ENCODE measurements at regions not wholly inside any gene's neighbourhood (a gene's known extent, or its start where the extent isn't known, plus 50 kb on each side); places are given as distances from the start of the nearest gene placed in this dataset.

DNA sequence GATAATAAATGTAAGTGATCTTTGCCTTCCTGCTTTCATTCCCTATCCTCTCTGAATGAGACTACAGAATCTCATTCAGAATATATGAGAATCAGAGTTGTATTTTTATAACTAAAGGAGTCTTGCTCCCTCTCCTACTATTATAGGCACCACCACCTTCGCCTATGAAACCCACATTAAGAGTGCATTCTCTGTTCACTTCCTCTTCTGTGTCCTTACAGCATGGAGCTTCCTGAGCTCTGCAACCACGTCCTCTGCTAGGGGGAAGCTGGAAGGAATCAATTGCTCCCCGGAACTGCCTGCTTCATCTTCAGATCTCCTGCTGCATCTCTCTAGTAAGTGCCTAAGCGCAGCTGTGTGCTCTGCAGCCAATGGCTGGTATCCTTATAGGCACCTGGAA lies 820.7 kb downstream of the GRID1 start (continued):
- TF ChIP-seq, protein P1, sequence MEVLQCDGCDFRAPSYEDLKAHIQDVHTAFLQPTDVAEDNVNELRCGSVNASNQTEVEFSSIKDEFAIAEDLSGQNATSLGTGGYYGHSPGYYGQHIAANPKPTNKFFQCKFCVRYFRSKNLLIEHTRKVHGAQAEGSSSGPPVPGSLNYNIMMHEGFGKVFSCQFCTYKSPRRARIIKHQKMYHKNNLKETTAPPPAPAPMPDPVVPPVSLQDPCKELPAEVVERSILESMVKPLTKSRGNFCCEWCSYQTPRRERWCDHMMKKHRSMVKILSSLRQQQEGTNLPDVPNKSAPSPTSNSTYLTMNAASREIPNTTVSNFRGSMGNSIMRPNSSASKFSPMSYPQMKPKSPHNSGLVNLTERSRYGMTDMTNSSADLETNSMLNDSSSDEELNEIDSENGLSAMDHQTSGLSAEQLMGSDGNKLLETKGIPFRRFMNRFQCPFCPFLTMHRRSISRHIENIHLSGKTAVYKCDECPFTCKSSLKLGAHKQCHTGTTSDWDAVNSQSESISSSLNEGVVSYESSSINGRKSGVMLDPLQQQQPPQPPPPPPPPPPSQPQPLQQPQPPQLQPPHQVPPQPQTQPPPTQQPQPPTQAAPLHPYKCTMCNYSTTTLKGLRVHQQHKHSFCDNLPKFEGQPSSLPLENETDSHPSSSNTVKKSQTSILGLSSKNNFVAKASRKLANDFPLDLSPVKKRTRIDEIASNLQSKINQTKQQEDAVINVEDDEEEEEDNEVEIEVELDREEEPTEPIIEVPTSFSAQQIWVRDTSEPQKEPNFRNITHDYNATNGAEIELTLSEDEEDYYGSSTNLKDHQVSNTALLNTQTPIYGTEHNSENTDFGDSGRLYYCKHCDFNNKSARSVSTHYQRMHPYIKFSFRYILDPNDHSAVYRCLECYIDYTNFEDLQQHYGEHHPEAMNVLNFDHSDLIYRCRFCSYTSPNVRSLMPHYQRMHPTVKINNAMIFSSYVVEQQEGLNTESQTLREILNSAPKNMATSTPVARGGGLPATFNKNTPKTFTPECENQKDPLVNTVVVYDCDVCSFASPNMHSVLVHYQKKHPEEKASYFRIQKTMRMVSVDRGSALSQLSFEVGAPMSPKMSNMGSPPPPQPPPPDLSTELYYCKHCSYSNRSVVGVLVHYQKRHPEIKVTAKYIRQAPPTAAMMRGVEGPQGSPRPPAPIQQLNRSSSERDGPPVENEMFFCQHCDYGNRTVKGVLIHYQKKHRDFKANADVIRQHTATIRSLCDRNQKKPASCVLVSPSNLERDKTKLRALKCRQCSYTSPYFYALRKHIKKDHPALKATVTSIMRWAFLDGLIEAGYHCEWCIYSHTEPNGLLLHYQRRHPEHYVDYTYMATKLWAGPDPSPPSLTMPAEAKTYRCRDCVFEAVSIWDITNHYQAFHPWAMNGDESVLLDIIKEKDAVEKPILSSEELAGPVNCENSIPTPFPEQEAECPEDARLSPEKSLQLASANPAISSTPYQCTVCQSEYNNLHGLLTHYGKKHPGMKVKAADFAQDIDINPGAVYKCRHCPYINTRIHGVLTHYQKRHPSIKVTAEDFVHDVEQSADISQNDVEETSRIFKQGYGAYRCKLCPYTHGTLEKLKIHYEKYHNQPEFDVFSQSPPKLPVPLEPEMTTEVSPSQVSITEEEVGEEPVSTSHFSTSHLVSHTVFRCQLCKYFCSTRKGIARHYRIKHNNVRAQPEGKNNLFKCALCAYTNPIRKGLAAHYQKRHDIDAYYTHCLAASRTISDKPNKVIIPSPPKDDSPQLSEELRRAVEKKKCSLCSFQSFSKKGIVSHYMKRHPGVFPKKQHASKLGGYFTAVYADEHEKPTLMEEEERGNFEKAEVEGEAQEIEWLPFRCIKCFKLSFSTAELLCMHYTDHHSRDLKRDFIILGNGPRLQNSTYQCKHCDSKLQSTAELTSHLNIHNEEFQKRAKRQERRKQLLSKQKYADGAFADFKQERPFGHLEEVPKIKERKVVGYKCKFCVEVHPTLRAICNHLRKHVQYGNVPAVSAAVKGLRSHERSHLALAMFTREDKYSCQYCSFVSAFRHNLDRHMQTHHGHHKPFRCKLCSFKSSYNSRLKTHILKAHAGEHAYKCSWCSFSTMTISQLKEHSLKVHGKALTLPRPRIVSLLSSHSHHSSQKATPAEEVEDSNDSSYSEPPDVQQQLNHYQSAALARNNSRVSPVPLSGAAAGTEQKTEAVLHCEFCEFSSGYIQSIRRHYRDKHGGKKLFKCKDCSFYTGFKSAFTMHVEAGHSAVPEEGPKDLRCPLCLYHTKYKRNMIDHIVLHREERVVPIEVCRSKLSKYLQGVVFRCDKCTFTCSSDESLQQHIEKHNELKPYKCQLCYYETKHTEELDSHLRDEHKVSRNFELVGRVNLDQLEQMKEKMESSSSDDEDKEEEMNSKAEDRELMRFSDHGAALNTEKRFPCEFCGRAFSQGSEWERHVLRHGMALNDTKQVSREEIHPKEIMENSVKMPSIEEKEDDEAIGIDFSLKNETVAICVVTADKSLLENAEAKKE (CRISPR knock-in tag; IDR thresholded peaks at IDR 0.05): no peak
- no peak for TF ChIP-seq EZH2 (IDR thresholded peaks at IDR 0.05; ENCODE audit: low read depth, unreplicated experiment)
- no peak for TF ChIP-seq ZNF114 (CRISPR knock-in tag; IDR thresholded peaks at IDR 0.05)
- no peak for TF ChIP-seq ZNF331 (CRISPR knock-in tag; IDR thresholded peaks at IDR 0.05; ENCODE audit: low read depth)

DNA sequence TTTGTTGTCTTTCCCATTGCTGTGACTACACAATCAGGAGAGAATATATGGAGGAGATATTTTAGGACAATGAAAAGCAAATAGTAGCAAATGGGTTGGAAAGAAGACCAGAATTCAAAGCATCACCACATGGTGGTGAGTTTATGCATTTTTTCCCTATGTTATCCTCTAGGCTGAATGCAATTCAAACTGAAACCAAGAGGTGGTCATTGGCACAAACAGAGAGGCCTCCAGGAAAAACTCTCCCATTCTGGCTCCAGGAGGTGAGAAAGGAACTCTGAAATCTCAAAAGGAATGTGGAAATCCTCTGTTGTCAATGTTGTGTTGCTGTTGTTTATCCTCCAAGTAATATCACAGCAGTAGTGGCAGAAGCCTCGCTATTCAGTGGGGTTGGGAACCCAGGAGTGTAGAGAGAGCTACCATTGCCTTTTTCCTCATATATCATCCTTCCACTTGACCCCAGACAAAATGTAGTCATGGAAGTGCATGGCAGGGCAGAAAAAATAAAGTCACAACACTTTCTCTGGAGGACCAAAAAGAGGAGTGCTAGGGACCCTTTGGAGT lies 819.1 kb downstream of the GRID1 start:
- H3K4me1 ChIP-seq (ENCODE audit: insufficient read depth): no peaks in the 10 kb centered on the region
- no peaks in the 10 kb centered on the region for H3K9me2 ChIP-seq (ENCODE audit: insufficient read depth)
- peaks cover 3% of the 10 kb centered on the region for H3K27me3 Mint-ChIP-seq (ENCODE audit: insufficient read depth, low read depth, poor library complexity)
- ATAC-seq (no peak), DNase-seq (ENCODE audit: low spot score) (no peak)
- H3K4me2 ChIP-seq: no peak overlapping the region
- no peak overlapping the region for H2AFZ ChIP-seq
- H4K20me1 ChIP-seq (replicated peaks; ENCODE audit: insufficient read depth): no peaks in the 10 kb centered on the region
- H3K4me1 Mint-ChIP-seq: peaks cover 17% of the 10 kb centered on the region
- no peak overlapping the region for H3K27ac ChIP-seq (ENCODE audit: low read depth)
- H3K79me2 ChIP-seq (replicated peaks; ENCODE audit: insufficient read depth): no peaks in the 10 kb centered on the region
- H3K4me3 Mint-ChIP-seq: no peak overlapping the region
- H3K9me3 Mint-ChIP-seq: peaks cover 78% of the 10 kb centered on the region
- no peak overlapping the region for H3K27ac Mint-ChIP-seq
- H3F3A ChIP-seq (replicated peaks; ENCODE audit: low read depth): no peaks in the 10 kb centered on the region
- peaks cover 3% of the 10 kb centered on the region; the same call in 1 of the 3 replicates for H3K36me3 Mint-ChIP-seq (ENCODE audit: low read depth)
- no peaks in the 10 kb centered on the region for H3K27me3 ChIP-seq (ENCODE audit: insufficient read depth)
- H3K4me3 ChIP-seq: no peak overlapping the region
- H3K36me3 ChIP-seq (ENCODE audit: insufficient read depth): no peaks in the 10 kb centered on the region
- TF ChIP-seq REST (IDR thresholded peaks at IDR 0.05; ENCODE audit: unreplicated experiment) (no peak), CTCF (conservative IDR thresholded peaks at IDR 0.05; ENCODE audit: low read depth in 2 of 2) (no peak), CREB1 (CRISPR knock-in tag; IDR thresholded peaks at IDR 0.05; ENCODE audit: low read depth) (no peak), EZH2 (IDR thresholded peaks at IDR 0.05; ENCODE audit: low read depth, unreplicated experiment) (no peak), ETS1 (IDR thresholded peaks at IDR 0.05) (no peak), NANOG (IDR thresholded peaks at IDR 0.05; ENCODE audit: borderline replicate concordance) (no peak), EZH2phosphoT487 (IDR thresholded peaks at IDR 0.05; ENCODE audit: unreplicated experiment) (no peak)

Measured in GM23338 (cell line).